Suprapubic skin (tissue), 4 donors: ENCODE measurements at regions not wholly inside any gene's neighbourhood (a gene's known extent, or its start where the extent isn't known, plus 50 kb on each side); places are given as distances from the start of the nearest gene placed in this dataset.

Experiments used
- EP300 ChIP-seq: sonication (generic); formaldehyde crosslinking; IDR thresholded peaks from one replicate; pipeline ENCODE4 v1.6.1; 2017; ENCODE audit warnings: antibody characterized with exemption
- POLR2A ChIP-seq, 2 donors: fragments of 450-650 bp; IDR thresholded peaks; one replicate each; pipeline ENCODE4 v1.6.1; 2017; ENCODE audit warnings: antibody characterized with exemption in 2 of 2, mild to moderate bottlenecking in 2 of 2, moderate library complexity in 2 of 2
- POLR2AphosphoS5 ChIP-seq, 3 donors: sonication (generic); formaldehyde crosslinking; IDR thresholded peaks; one replicate each; pipeline ENCODE4 v1.6.1; 2017; ENCODE audit warnings: antibody characterized with exemption in 3 of 3
- TF ChIP-seq, protein P1 (sequence below), 2 donors: fragments of 200-600 bp in 1 of 2; fragments of 450-650 bp in 1 of 2; sonication (generic) in 1 of 2; IDR thresholded peaks; one replicate each; pipeline ENCODE4 v1.5.1; 2016 to 2019; ENCODE audit warnings: antibody characterized with exemption in 2 of 2, mild to moderate bottlenecking in 1 of 2, moderate library complexity in 1 of 2

DNA sequence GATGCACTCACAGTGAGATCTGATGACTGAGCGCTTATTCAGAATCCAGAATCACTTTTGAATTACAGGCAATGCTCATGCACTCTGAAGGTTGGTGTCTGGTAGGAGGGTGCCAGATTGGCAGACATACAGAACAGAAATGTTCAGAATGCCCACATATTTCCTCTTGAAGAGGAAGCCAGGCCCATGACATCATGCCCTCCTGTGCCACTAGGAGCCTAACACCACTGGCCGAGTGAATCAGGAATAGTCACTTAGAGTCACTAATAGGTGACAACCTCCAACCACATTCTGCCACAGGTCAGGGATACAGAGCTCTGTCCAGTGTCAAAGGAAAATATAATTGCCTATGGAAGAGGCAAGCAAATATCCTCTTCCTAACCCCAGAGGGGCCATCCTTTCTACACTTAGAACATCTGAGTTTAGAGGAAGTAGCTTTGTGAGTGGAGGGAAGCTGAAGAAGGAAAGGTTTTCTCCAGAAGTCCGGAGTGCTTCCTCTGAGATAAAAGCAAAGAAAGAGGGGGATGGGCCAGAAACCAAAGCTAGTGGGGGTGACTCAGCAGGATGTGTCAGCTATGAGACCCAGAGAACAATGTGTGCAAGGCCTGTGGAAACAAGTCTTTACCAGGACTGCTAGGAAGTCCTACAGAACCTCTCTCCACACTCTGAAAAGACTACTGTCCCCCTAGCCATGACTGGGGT, 838.8 kb downstream of the GRID1 start:
- TF ChIP-seq POLR2AphosphoS5 (IDR thresholded peaks at IDR 0.05) = no peak
- TF ChIP-seq, protein P1, sequence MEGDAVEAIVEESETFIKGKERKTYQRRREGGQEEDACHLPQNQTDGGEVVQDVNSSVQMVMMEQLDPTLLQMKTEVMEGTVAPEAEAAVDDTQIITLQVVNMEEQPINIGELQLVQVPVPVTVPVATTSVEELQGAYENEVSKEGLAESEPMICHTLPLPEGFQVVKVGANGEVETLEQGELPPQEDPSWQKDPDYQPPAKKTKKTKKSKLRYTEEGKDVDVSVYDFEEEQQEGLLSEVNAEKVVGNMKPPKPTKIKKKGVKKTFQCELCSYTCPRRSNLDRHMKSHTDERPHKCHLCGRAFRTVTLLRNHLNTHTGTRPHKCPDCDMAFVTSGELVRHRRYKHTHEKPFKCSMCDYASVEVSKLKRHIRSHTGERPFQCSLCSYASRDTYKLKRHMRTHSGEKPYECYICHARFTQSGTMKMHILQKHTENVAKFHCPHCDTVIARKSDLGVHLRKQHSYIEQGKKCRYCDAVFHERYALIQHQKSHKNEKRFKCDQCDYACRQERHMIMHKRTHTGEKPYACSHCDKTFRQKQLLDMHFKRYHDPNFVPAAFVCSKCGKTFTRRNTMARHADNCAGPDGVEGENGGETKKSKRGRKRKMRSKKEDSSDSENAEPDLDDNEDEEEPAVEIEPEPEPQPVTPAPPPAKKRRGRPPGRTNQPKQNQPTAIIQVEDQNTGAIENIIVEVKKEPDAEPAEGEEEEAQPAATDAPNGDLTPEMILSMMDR (IDR thresholded peaks at IDR 0.05) = no peak
- no peak for TF ChIP-seq POLR2A (IDR thresholded peaks at IDR 0.05)
- no peak for TF ChIP-seq EP300
